DND-41 (cell line): ENCODE measurements at regions not wholly inside any gene's neighbourhood (a gene's known extent, or its start where the extent isn't known, plus 50 kb on each side); places are given as distances from the start of the nearest gene placed in this dataset.

Source experiments
- ATAC-seq: fragments of 200-7000 bp; cut with Tn5 transposase; 3 replicates; pipeline ENCODE4 v1.9.1; 2021; ENCODE audit warnings: low read depth; ENCODE audit not compliant: insufficient read depth
- DNase-seq: peaks from one replicate; pipeline ENCODE4 v3.0.0-alpha.2; 2020
- H2AFZ ChIP-seq: 2 replicates; pipeline ENCODE4 v1.6.0; 2012; ENCODE audit warnings: low read depth, low read length
- H3K27ac ChIP-seq: 2 replicates; pipeline ENCODE4 v1.5.1; 2012; ENCODE audit warnings: low read length, inconsistent platforms
- H3K27me3 ChIP-seq: fragments of 200-600 bp; sonication (generic); 2 replicates; pipeline ENCODE4 v1.6.0; 2012; ENCODE audit warnings: low read length, mild to moderate bottlenecking, inconsistent platforms; ENCODE audit not compliant: insufficient read depth, poor library complexity
- H3K36me3 ChIP-seq: 2 replicates; pipeline ENCODE4 v1.5.1; 2012; ENCODE audit warnings: low read length, inconsistent platforms; ENCODE audit not compliant: insufficient read depth
- H3K4me1 ChIP-seq: 2 replicates; pipeline ENCODE4 v1.5.1; 2012; ENCODE audit warnings: mild to moderate bottlenecking, low read length; ENCODE audit not compliant: insufficient read depth
- H3K4me2 ChIP-seq: 2 replicates; pipeline ENCODE4 v1.6.0; 2012; ENCODE audit warnings: mild to moderate bottlenecking, moderate library complexity, low read length, inconsistent platforms; ENCODE audit not compliant: insufficient read depth
- H3K4me3 ChIP-seq, 2 experiments: fragments of 200-600 bp in 1 of 2; shearing (Covaris generic) in 1 of 2; 2 replicates each; pipeline ENCODE4 v1.5.1; 2012 to 2016; ENCODE audit warnings: inconsistent platforms in 2 of 2, low read length in 2 of 2, mild to moderate bottlenecking in 2 of 2, low read depth in 1 of 2, moderate library complexity in 1 of 2
- H3K79me2 ChIP-seq: 2 replicates; pipeline ENCODE4 v1.6.0; 2012; ENCODE audit warnings: low read length, inconsistent platforms; ENCODE audit not compliant: insufficient read depth
- H3K9ac ChIP-seq: 2 replicates; pipeline ENCODE4 v1.6.0; 2012; ENCODE audit warnings: low read depth, mild to moderate bottlenecking, inconsistent platforms, low read length, moderate library complexity
- H3K9me3 ChIP-seq: 2 replicates; pipeline ENCODE4 v1.5.1; 2012; ENCODE audit warnings: low read length, moderate library complexity, mild to moderate bottlenecking, inconsistent platforms; ENCODE audit not compliant: insufficient read depth, severe bottlenecking
- H4K20me1 ChIP-seq: 2 replicates; pipeline ENCODE4 v1.6.0; 2012; ENCODE audit warnings: low read length; ENCODE audit not compliant: insufficient read depth
- CTCF ChIP-seq: IDR thresholded peaks from 2 replicates; pipeline ENCODE4 v1.5.1; 2012; ENCODE audit warnings: borderline replicate concordance, low read length, moderate library complexity, mild to moderate bottlenecking; ENCODE audit not compliant: poor library complexity, severe bottlenecking; ENCODE audit errors: extremely low read depth
- EZH2 ChIP-seq: IDR thresholded peaks from 3 replicates; pipeline ENCODE4 v1.6.1; 2012; ENCODE audit warnings: borderline replicate concordance, low read depth, mild to moderate bottlenecking, moderate library complexity, low read length, inconsistent platforms; ENCODE audit not compliant: severe bottlenecking

- Histone ChIP-seq H3K4me1 (no peaks in the 10 kb centered on the region), H3K4me2 (no peak overlapping the region), H3K4me3 (no peak overlapping the region), H4K20me1 (no peaks in the 10 kb centered on the region), H3K79me2 (no peaks in the 10 kb centered on the region), H2AFZ (no peak overlapping the region), H3K36me3 (no peaks in the 10 kb centered on the region), H3K9ac (no peak overlapping the region), H3K27me3 (no peaks in the 10 kb centered on the region), H3K27ac (no peak overlapping the region), H3K9me3 (no peaks in the 10 kb centered on the region)
- ATAC-seq: no peak
- DNase-seq: no peak
- TF ChIP-seq EZH2 (no peak), CTCF (no peak)
Observed at GRCh38 chr4:166518776-166519175, 645.7 kb downstream of the TLL1 start.

GRCh38 chr4:166519774-166520173 lies 646.7 kb downstream of the TLL1 start:
- H3K9me3 ChIP-seq: no peaks in the 10 kb centered on the region
- TF ChIP-seq EZH2: no peak
- TF ChIP-seq CTCF: no peak
- no peak overlapping the region for H3K9ac ChIP-seq
- H3K79me2 ChIP-seq: no peaks in the 10 kb centered on the region
- no peaks in the 10 kb centered on the region for H4K20me1 ChIP-seq
- H3K27ac ChIP-seq: no peak overlapping the region
- no peaks in the 10 kb centered on the region for H3K4me1 ChIP-seq
- DNase-seq: no peak
- H3K36me3 ChIP-seq: no peaks in the 10 kb centered on the region
- H2AFZ ChIP-seq: no peak overlapping the region
- no peaks in the 10 kb centered on the region for H3K27me3 ChIP-seq
- no peak overlapping the region for H3K4me2 ChIP-seq
- no peak overlapping the region for H3K4me3 ChIP-seq
- ATAC-seq: no peak

GRCh38 chr4:166527500-166527899 lies 654.5 kb downstream of the TLL1 start:
- Histone ChIP-seq H3K4me2 (no peak overlapping the region), H3K9ac (no peak overlapping the region), H3K27me3 (no peaks in the 10 kb centered on the region), H4K20me1 (no peaks in the 10 kb centered on the region), H3K27ac (no peak overlapping the region), H3K9me3 (no peaks in the 10 kb centered on the region), H3K79me2 (no peaks in the 10 kb centered on the region), H2AFZ (no peak overlapping the region), H3K36me3 (no peaks in the 10 kb centered on the region), H3K4me1 (no peaks in the 10 kb centered on the region), H3K4me3 (no peak overlapping the region)
- no peak for ATAC-seq
- TF ChIP-seq CTCF: no peak
- no peak for TF ChIP-seq EZH2
- DNase-seq: no peak

GRCh38 chr4:166531703-166532102 lies 658.7 kb downstream of the TLL1 start:
- no peak overlapping the region for H3K9ac ChIP-seq
- H3K4me2 ChIP-seq: no peak overlapping the region
- H3K9me3 ChIP-seq: no peaks in the 10 kb centered on the region
- TF ChIP-seq CTCF (no peak), EZH2 (no peak)
- H3K4me3 ChIP-seq: no peak overlapping the region
- H3K27me3 ChIP-seq: no peaks in the 10 kb centered on the region
- ATAC-seq (no peak), DNase-seq (no peak)
- no peaks in the 10 kb centered on the region for H3K79me2 ChIP-seq
- H3K4me1 ChIP-seq: no peaks in the 10 kb centered on the region
- no peaks in the 10 kb centered on the region for H4K20me1 ChIP-seq
- H3K36me3 ChIP-seq: no peaks in the 10 kb centered on the region
- H3K27ac ChIP-seq: no peak overlapping the region
- H2AFZ ChIP-seq: no peak overlapping the region
